DMS 273 (cell line): ENCODE measurements at regions not wholly inside any gene's neighbourhood (a gene's known extent, or its start where the extent isn't known, plus 50 kb on each side); places are given as distances from the start of the nearest gene placed in this dataset.

Experiments used
- DNase-seq: peaks from one replicate; lab custom pipeline; 2025; ENCODE audit not compliant: unreplicated experiment; lab: John Stamatoyannopoulos, UW

- no peak for DNase-seq
Measured at GRCh38 chr5:61683926-61684325, 351.9 kb downstream of the ZSWIM6 start.

- no peak for DNase-seq
Measured at GRCh38 chr5:61686491-61687257, 354.6 kb downstream of the ZSWIM6 start.

DNA sequence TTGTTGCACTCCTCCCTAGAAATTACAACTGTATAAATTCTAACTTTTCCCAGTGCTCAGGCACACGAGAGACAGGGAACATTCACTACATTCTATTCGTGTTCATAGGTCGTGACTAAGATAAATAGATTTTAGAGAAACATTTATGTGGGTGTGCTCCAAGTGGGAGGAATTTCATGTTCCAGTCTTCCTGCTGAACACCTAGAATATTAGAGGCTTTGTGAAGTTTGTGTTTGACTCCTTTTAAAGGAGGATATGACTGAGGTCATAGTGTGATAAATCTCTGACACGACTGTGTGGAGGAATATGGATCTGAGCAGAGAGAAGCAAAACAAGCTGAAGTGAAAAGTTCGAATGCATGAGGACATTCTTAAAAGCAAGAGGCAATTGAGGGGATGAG, 355.3 kb downstream of the ZSWIM6 start:
- no peak for DNase-seq

DNA sequence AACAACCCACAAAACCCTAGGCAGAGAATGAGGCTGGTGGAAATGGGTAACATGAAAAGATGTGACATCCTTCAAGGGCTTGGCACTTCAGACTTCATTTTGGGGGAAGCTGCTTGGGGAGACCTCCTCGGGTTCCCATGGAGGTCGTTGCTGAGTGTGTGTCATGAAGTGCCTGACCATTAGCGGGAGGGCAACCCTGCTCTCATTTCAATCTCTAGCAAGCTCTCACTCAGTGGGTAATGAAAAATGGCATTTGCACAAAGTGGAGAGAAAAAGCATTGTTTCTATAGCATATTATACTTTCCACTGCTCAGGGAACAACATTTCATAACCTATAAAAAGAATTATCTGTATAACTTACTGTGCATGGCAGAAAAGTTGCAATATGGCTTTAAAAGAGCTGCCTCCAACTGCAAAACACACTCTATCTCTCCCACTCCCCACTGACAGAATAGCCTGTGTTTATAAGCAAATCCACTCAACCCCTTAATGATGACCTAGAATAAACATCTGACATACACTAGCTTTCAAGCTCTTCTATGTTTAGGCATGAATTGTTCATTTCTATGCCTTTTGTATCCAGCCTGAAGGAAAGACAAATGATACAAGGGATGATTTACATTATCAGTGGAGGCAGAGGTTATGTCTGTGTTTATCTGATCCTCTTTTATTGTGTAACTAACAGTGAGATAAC, 357.2 kb downstream of the ZSWIM6 start:
- no peak for DNase-seq

- DNase-seq, result no peak
Measured at GRCh38 chr5:61697809-61698558, 365.9 kb downstream of the ZSWIM6 start.

DNA sequence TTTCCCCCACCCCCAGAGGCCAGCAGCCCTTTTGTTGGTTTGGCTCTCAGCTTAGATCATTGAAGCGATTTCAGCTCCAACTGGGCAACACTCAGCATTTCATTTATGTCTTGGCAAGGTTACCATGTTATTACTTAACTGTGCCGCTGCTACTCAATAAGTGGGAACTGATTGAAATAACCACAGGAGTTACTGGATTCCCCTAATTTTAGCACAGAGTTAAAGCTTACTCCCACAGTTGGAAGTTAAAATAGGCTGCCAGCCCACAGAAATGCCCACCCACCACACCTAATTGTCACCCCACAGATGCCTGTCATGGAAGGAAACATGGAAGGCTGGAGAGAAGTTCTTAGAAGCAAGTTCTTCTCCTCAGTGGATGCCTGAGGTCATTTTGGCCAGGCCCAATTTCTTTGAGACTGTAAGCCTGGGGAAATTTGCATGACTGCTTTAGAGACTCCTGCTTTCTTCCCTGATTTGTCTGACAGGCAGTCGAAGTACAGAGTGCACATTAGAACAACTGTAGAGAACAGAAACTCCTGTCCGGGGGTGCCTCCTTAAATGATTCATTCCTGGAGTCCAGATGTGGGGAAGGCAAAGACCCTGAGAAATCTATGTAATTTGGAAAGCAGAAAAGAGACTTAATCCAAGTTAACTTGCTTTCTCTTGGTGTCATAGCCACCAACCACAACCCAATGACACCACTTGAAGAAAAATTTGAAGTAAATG, 370.0 kb downstream of the ZSWIM6 start:
- DNase-seq, result peak; percentile 5

DNA sequence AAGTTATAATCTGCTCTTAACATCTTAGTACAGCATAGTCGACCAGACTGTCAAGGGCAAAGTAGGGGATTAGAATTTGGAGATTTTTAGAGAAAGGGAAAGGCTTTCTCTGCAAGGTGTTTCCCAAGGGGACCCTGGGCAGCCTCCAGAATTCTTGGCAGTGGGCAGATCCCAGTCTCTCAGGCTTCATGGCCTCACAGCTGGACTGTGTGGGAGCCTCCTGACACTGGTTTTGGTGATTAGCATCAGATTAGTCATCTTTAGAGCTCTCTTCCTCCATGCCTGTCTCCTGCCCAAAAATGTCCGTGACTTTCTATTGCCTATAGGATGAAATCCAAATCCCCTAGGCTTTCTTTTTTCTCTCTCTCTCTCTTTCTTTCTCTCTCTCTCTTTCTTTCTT, 370.7 kb downstream of the ZSWIM6 start:
- DNase-seq, result no peak

- DNase-seq, result no peak
Measured at GRCh38 chr5:61704289-61704688, 372.2 kb downstream of the ZSWIM6 start.

GRCh38 chr5:61706751-61707150, 374.7 kb downstream of the ZSWIM6 start:
- DNase-seq, result no peak

GRCh38 chr5:61719124-61719523, 387.1 kb downstream of the ZSWIM6 start:
- DNase-seq, result no peak

DNA sequence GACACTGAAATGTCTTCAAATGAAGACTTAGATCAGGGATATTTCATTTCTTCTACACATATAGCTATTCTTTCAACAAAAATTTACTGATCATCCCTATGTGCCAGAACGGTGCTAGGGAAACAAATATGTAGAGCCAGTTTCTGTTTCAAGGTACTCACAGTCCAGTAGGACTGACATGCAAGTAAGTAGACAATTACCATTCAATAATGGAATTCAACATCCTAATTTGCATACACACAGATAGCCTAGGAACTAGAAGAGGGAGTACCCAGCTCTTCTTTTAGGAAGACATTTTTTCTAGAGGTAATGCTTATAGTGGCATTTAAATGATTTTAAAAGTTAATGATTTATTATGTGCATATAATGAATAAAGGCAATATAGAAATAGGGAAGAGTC, 388.8 kb downstream of the ZSWIM6 start:
- DNase-seq, result no peak

DNA sequence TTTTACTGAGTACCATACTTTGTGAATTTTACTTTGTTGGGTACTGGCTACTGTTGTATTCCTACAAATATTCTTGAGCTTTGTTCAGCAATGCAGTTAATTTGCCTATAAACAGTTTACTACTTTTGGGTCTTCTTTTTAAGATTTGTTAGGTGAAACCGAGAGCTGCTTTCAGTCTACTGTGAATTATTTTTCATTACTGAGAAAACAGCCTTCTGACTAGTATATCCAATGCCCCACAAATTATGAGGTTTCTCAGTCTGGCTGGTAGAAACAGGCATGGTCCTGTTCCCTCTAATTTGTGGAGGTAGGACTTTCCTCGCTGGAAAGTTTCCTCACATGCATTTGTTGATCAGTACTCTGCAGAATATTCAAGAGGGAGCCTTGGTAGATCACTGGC, 392.0 kb downstream of the ZSWIM6 start:
- DNase-seq, result no peak

DNA sequence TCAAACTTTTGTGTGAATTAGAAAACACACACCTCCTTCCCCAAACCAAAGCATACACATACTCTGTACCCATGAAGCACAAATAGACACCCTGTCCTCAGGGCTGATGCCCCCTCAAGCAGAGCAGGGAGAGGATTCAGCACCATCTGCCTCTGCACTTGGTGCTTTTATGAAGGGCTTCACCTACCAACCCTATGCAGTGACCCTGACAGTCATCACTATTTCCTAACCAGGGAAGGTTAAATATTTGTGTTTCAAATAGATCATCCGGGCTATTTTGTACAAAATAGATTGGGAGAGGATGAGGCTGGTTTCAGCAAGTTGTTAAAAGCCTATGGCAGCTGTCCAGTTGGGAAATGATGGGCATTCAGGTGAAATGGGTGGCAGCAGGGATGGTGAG, 396.2 kb downstream of the ZSWIM6 start:
- DNase-seq, result no peak

- DNase-seq, result no peak
Measured at GRCh38 chr5:61730866-61731265, 398.8 kb downstream of the ZSWIM6 start.

DNA sequence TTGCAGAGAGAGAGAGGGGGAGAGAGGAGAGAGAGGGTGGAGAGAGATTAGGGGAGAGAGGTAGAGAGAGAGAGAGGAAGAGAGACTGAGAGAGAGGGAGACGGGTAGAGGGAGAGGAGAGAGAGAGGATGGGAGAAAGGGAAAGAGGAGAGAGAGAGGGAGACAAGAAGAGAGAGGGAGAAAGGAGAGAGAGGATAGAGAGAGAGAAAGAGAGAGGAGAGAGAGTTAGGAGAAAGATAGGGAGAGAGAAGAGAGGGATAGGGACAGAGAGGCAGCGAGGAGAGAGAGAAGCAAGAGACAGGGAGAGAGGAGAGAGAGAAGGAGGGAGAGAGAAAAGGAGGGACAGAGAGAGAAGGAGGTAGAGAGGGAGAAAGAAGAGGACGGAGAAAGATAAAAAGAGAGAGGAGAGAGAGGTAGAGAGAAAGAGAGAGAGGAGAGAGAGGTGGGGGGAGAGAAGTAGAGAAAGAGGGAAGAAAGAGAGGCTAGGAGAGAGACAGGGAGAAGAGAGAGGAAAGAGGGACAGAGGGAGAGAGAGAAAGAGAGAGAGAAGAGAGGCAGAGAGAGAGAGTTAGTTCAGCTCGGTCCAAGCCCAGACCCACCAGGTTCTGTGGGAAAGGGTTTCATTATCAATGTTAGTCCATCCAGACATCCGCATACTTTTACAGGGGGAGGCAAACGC, 399.3 kb downstream of the ZSWIM6 start:
- no peak for DNase-seq

DNA sequence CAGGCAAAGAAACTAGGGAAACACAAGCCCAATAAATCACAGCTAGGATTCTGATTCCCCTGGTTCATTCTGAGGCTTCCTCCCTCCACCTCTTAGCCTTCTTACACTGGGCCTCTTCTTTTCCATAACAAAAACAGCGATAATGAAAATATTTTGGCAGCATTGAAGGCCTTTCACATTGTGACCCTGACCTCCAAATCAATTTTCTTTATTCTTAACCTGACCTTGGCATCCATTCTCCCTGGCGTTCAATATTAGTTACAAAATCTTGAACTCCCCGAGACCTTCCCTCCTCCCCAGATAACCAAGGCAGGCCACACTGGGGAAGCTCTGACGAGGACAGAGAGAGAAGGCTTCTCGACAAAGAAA, 399.9 kb downstream of the ZSWIM6 start:
- no peak for DNase-seq

- no peak for DNase-seq
Measured at GRCh38 chr5:61732369-61732768, 400.3 kb downstream of the ZSWIM6 start.

- DNase-seq, result no peak
Measured at GRCh38 chr5:61732796-61733195, 400.7 kb downstream of the ZSWIM6 start.

DNA sequence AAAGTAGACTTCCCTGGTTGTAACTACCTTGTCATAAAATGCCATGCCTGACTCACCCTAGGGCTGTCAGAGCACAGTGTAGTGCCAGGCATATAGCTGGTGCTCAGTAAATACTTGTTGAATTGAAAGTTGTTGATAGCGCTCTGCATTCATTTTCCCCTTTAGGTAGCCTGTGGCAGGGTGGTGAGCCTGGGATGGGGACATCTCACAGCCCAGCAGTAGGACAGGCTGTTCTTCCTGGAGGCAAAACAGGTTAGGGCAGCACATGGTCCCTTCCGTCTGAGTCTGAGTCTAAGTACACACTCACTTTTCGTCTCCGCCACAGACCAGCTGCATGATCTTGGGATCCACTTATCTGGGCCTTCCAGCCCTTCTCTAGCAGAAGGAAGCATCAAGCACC, 401.9 kb downstream of the ZSWIM6 start:
- no peak for DNase-seq

GRCh38 chr5:61734966-61735365, 402.9 kb downstream of the ZSWIM6 start:
- DNase-seq, result no peak

- no peak for DNase-seq
Measured at GRCh38 chr5:61735531-61735930, 403.5 kb downstream of the ZSWIM6 start.
